ENCODE measurements at regions not wholly inside any gene's neighbourhood (a gene's known extent, or its start where the extent isn't known, plus 50 kb on each side); places are given as distances from the start of the nearest gene placed in this dataset.

DNA sequence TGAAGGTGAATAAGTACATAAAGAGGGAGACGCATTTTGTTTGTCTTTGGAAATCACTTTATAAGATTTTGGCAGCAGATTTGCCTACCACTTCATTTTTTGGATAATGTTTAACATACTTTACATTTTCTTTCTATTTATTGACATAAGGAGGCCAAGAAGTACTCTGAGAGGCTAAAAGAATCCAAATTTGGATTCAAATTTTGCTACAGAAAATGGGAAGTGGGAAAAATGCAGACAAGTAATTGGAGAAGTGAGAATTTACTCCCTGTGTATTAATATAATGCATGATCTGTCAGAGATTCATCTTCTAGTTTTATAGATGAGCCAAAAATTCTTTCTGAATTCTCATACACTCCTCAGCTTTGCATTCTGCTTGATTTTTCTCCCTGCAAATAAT lies 411.2 kb upstream of the CTNND2 start:
- TF ChIP-seq EZH2phosphoT487 (IDR thresholded peaks at IDR 0.05) (no peak), EZH2 (IDR thresholded peaks at IDR 0.05) (no peak)
- TF ChIP-seq, protein P1, sequence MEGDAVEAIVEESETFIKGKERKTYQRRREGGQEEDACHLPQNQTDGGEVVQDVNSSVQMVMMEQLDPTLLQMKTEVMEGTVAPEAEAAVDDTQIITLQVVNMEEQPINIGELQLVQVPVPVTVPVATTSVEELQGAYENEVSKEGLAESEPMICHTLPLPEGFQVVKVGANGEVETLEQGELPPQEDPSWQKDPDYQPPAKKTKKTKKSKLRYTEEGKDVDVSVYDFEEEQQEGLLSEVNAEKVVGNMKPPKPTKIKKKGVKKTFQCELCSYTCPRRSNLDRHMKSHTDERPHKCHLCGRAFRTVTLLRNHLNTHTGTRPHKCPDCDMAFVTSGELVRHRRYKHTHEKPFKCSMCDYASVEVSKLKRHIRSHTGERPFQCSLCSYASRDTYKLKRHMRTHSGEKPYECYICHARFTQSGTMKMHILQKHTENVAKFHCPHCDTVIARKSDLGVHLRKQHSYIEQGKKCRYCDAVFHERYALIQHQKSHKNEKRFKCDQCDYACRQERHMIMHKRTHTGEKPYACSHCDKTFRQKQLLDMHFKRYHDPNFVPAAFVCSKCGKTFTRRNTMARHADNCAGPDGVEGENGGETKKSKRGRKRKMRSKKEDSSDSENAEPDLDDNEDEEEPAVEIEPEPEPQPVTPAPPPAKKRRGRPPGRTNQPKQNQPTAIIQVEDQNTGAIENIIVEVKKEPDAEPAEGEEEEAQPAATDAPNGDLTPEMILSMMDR (IDR thresholded peaks at IDR 0.05): no peak
- Histone ChIP-seq H3K27me3 (no peaks in the 10 kb centered on the region), H3K4me1 (no peaks in the 10 kb centered on the region), H3F3A (ENCODE audit: low read depth) (no peaks in the 10 kb centered on the region), H3K36me3 (no peaks in the 10 kb centered on the region), H3K9me3 (ENCODE audit: low read depth) (no peaks in the 10 kb centered on the region), H3K79me2 (ENCODE audit: low read depth) (no peaks in the 10 kb centered on the region), H4K20me1 (ENCODE audit: low read depth) (no peaks in the 10 kb centered on the region), H3K9ac (no peak overlapping the region), H3K4me3 (no peak overlapping the region), H2AFZ (replicated peaks) (no peak overlapping the region), H3K4me2 (no peak overlapping the region), H3K27ac (no peak overlapping the region)
- H3K4me1 Mint-ChIP-seq: no peaks in the 10 kb centered on the region
- no peak overlapping the region for H3K27ac Mint-ChIP-seq
- H3K9me3 Mint-ChIP-seq: no peaks in the 10 kb centered on the region
- H3K36me3 Mint-ChIP-seq: no peaks in the 10 kb centered on the region
- no peak overlapping the region for H3K4me3 Mint-ChIP-seq
- DNase-seq (ENCODE audit: low spot score): no peak
- H3K27me3 Mint-ChIP-seq (ENCODE audit: insufficient read depth, low read depth): no peaks in the 10 kb centered on the region

DNA sequence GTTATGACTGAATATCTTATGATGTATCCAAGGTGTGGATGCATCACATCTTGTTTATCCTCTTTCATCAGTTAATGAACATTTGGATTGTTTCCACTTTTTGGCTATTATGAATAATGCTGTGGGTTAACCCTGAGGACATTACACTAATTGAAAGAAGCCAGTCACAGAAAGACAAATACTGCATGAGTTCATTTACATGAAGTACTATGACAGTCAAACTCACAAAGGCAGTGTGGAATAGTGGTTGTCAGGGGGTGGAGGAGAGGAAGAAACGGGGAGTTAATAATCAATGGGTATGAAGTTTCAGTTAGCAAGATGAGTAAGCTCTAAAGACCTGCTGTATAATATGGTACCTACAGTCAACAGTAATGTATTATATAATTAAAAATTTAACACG lies 409.4 kb upstream of the CTNND2 start:
- Histone ChIP-seq H3K4me1 (no peaks in the 10 kb centered on the region), H3K27me3 (no peaks in the 10 kb centered on the region), H3K4me3 (no peak overlapping the region), H3K9ac (no peak overlapping the region), H4K20me1 (ENCODE audit: low read depth) (no peaks in the 10 kb centered on the region), H3K4me2 (no peak overlapping the region), H2AFZ (replicated peaks) (no peak overlapping the region), H3K9me3 (ENCODE audit: low read depth) (no peaks in the 10 kb centered on the region), H3F3A (ENCODE audit: low read depth) (no peaks in the 10 kb centered on the region), H3K79me2 (ENCODE audit: low read depth) (no peaks in the 10 kb centered on the region), H3K36me3 (no peaks in the 10 kb centered on the region), H3K27ac (no peak overlapping the region)
- Mint-ChIP-seq H3K27ac (no peak overlapping the region), H3K27me3 (ENCODE audit: insufficient read depth, low read depth) (peaks cover 2% of the 10 kb centered on the region), H3K36me3 (no peaks in the 10 kb centered on the region), H3K4me3 (no peak overlapping the region), H3K9me3 (no peaks in the 10 kb centered on the region), H3K4me1 (no peaks in the 10 kb centered on the region)
- TF ChIP-seq EZH2phosphoT487 (IDR thresholded peaks at IDR 0.05): no peak
- TF ChIP-seq, protein P1 (IDR thresholded peaks at IDR 0.05): no peak
- TF ChIP-seq EZH2 (IDR thresholded peaks at IDR 0.05): no peak
- DNase-seq (ENCODE audit: low spot score): no peak

DNA sequence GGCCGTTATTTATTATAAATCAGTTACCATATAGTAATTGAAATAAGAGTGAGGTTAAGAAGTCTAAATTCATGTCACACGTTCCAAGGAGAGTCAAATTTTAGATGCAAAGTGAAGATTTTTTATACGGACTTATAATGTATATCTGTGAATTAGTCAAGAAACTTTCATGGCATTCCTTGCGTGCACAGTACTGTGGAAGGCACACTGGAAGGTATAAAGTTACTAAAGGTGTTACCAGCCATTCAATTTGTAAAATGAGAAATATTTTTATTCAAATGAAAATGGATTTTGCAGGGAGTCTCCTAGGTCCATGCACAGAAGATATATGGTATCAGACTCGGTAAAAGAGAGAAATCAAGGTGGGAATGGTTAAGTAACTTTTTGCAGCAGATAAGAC lies 408.1 kb upstream of the CTNND2 start:
- Histone ChIP-seq H3F3A (ENCODE audit: low read depth) (no peaks in the 10 kb centered on the region), H3K27ac (no peak overlapping the region), H2AFZ (replicated peaks) (no peak overlapping the region), H3K9me3 (ENCODE audit: low read depth) (no peaks in the 10 kb centered on the region), H3K4me2 (no peak overlapping the region), H3K79me2 (ENCODE audit: low read depth) (no peaks in the 10 kb centered on the region), H3K4me1 (no peaks in the 10 kb centered on the region), H3K9ac (no peak overlapping the region), H3K27me3 (no peaks in the 10 kb centered on the region), H3K36me3 (no peaks in the 10 kb centered on the region), H3K4me3 (no peak overlapping the region), H4K20me1 (ENCODE audit: low read depth) (no peaks in the 10 kb centered on the region)
- DNase-seq (ENCODE audit: low spot score): no peak
- Mint-ChIP-seq H3K9me3 (no peaks in the 10 kb centered on the region), H3K36me3 (no peaks in the 10 kb centered on the region), H3K27me3 (ENCODE audit: insufficient read depth, low read depth) (peaks cover 2% of the 10 kb centered on the region), H3K4me1 (no peaks in the 10 kb centered on the region), H3K4me3 (no peak overlapping the region), H3K27ac (no peak overlapping the region)
- TF ChIP-seq EZH2phosphoT487 (IDR thresholded peaks at IDR 0.05) (no peak), EZH2 (IDR thresholded peaks at IDR 0.05) (no peak)
- TF ChIP-seq, protein P1 (IDR thresholded peaks at IDR 0.05): no peak

DNA sequence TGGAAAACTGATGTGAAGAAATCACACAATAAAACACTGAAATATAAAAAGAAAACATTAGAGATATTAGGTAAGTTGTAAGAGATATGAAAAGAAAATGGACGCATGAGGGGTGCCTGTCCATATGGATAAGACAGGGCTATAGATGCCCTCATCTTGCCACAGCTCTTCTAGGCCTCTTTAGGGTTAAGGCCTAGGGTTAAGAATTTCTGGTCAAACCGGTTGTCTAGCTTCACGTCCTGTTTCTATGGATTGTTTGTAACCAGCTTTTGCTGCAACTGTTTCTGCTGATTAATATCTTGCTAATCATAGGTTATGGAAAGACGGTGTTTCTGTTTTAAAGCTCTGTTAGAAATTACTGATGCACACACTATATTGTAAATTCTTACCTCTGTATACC lies 389.9 kb upstream of the CTNND2 start:
- no peak overlapping the region for H3K4me2 ChIP-seq
- H3K36me3 Mint-ChIP-seq: no peaks in the 10 kb centered on the region
- H3K79me2 ChIP-seq (ENCODE audit: low read depth): no peaks in the 10 kb centered on the region
- TF ChIP-seq, protein P1 (IDR thresholded peaks at IDR 0.05): no peak
- TF ChIP-seq EZH2 (IDR thresholded peaks at IDR 0.05) (no peak), EZH2phosphoT487 (IDR thresholded peaks at IDR 0.05) (no peak)
- no peaks in the 10 kb centered on the region for H3K4me1 ChIP-seq
- no peak overlapping the region for H3K27ac Mint-ChIP-seq
- H3K4me3 ChIP-seq: no peak overlapping the region
- no peak for DNase-seq (ENCODE audit: low spot score)
- peaks cover 13% of the 10 kb centered on the region for H3K9me3 Mint-ChIP-seq
- H3K9me3 ChIP-seq (ENCODE audit: low read depth): peaks cover 10% of the 10 kb centered on the region
- H3K36me3 ChIP-seq: peaks cover 3% of the 10 kb centered on the region
- no peak overlapping the region for H3K4me3 Mint-ChIP-seq
- no peaks in the 10 kb centered on the region for H3K4me1 Mint-ChIP-seq
- H2AFZ ChIP-seq (replicated peaks): no peak overlapping the region
- no peak overlapping the region for H3K9ac ChIP-seq
- H4K20me1 ChIP-seq (ENCODE audit: low read depth): no peaks in the 10 kb centered on the region
- peaks cover 2% of the 10 kb centered on the region for H3K27me3 Mint-ChIP-seq (ENCODE audit: insufficient read depth, low read depth)
- no peaks in the 10 kb centered on the region for H3F3A ChIP-seq (ENCODE audit: low read depth)
- H3K27me3 ChIP-seq: no peaks in the 10 kb centered on the region
- no peak overlapping the region for H3K27ac ChIP-seq
